HL-60 (cell line): ENCODE measurements at regions not wholly inside any gene's neighbourhood (a gene's known extent, or its start where the extent isn't known, plus 50 kb on each side); places are given as distances from the start of the nearest gene placed in this dataset.

Source experiments
- DNase-seq, 2 experiments: peaks; one replicate each; pipeline ENCODE4 v3.0.0-alpha.2; 2010 to 2020; ENCODE audit warnings: low read depth in 1 of 2, low spot score in 1 of 2
- H3K27ac ChIP-seq: fragments of 250-450 bp; sonication (Bioruptor Pico); replicated peaks from 2 replicates; pipeline ENCODE4 v1.5.1; 2020; ENCODE audit warnings: mild to moderate bottlenecking, moderate library complexity
- H3K27me3 ChIP-seq: fragments of 250-450 bp; sonication (Bioruptor Pico); 2 replicates; pipeline ENCODE4 v1.5.1; 2021; ENCODE audit warnings: mild to moderate bottlenecking, moderate library complexity; ENCODE audit not compliant: insufficient read depth, poor library complexity, severe bottlenecking
- H3K4me3 ChIP-seq: replicated peaks from 2 replicates; pipeline ENCODE4 v1.5.1; 2011; ENCODE audit warnings: mild to moderate bottlenecking, control low read depth, low read length; ENCODE audit not compliant: insufficient read depth
- CTCF ChIP-seq: IDR thresholded peaks from one replicate; pipeline ENCODE4 v1.5.1; 2011; ENCODE audit warnings: low read length, control low read depth, inconsistent platforms; ENCODE audit not compliant: insufficient read depth
- GABPA ChIP-seq: IDR thresholded peaks from 2 replicates; pipeline ENCODE4 v1.6.1; 2012; ENCODE audit warnings: low read depth
- POLR2AphosphoS5 ChIP-seq: IDR thresholded peaks from 2 replicates; pipeline ENCODE4 v1.6.1; 2012; ENCODE audit warnings: low read depth
- REST ChIP-seq: IDR thresholded peaks from 2 replicates; pipeline ENCODE4 v1.6.1; 2012; ENCODE audit warnings: low read depth; ENCODE audit not compliant: insufficient replicate concordance
- SPI1 ChIP-seq: IDR thresholded peaks from 2 replicates; pipeline ENCODE4 v1.6.1; 2012; ENCODE audit warnings: low read depth, mild to moderate bottlenecking, borderline replicate concordance

- Histone ChIP-seq H3K4me3 (no peak overlapping the region), H3K27me3 (no peaks in the 10 kb centered on the region), H3K27ac (no peak overlapping the region)
- TF ChIP-seq REST: no peak
- TF ChIP-seq POLR2AphosphoS5: no peak
- TF ChIP-seq CTCF: no peak
- TF ChIP-seq GABPA: no peak
- TF ChIP-seq SPI1: no peak
- no peak for DNase-seq
Measured at GRCh38 chr15:77696871-77697270, 64.2 kb upstream of the LINGO1 start.

GRCh38 chr15:77695961-77696582 lies 63.4 kb upstream of the LINGO1 start:
- Histone ChIP-seq H3K4me3 (no peak overlapping the region), H3K27ac (no peak overlapping the region), H3K27me3 (no peaks in the 10 kb centered on the region)
- no peak for TF ChIP-seq SPI1
- no peak for TF ChIP-seq GABPA
- no peak for TF ChIP-seq CTCF
- no peak for TF ChIP-seq POLR2AphosphoS5
- no peak for TF ChIP-seq REST
- DNase-seq: no peak

GRCh38 chr15:77695548-77695947 lies 62.8 kb upstream of the LINGO1 start:
- no peaks in the 10 kb centered on the region for H3K27me3 ChIP-seq

More at GRCh38 chr15:77695548-77695947, 62.8 kb upstream of the LINGO1 start:
- Histone ChIP-seq H3K27ac (no peak overlapping the region), H3K4me3 (no peak overlapping the region)
- TF ChIP-seq SPI1: no peak
- TF ChIP-seq GABPA: no peak
- no peak for TF ChIP-seq POLR2AphosphoS5
- no peak for TF ChIP-seq CTCF
- TF ChIP-seq REST: no peak
- no peak for DNase-seq
